ENCODE measurements at regions not wholly inside any gene's neighbourhood (a gene's known extent, or its start where the extent isn't known, plus 50 kb on each side); places are given as distances from the start of the nearest gene placed in this dataset.
"Not testable (repeated sequence)": the region's sequence is repeated elsewhere in the genome, so short reads cannot be mapped to it uniquely, and the experiment has no call there.

DNA sequence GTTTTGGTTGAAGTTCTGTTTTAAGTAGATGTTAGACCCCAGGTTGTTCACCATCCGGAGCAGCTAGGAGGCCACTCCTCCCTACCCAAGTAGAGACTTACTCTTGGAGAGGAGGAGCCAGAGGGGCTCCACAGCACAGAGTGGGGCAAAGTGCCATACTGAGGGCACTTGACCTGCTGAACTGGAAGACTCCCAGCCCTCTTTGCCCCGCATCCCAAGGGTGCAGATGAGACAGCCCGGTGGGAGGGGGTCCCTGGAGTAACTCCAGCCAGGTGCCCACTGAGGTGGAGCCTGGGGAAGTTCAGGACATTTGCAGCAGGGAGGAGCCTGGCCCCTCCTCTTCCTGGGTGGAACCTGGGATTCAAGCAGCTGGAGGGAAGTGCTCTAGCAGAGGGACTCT lies 102.1 kb upstream of the GPR6 start:
- no peaks in the 10 kb centered on the region for H3K27me3 ChIP-seq
- H3K27ac ChIP-seq, result no peak overlapping the region
- no peak for DNase-seq (ENCODE audit: low read depth in 1 of 2, low spot score in 1 of 2)
- H3K9me3 ChIP-seq (ENCODE audit: low read depth), result no peaks in the 10 kb centered on the region
- no peak overlapping the region for H3K4me3 ChIP-seq
- no peaks in the 10 kb centered on the region for H3K36me3 ChIP-seq
- TF ChIP-seq, protein P1, sequence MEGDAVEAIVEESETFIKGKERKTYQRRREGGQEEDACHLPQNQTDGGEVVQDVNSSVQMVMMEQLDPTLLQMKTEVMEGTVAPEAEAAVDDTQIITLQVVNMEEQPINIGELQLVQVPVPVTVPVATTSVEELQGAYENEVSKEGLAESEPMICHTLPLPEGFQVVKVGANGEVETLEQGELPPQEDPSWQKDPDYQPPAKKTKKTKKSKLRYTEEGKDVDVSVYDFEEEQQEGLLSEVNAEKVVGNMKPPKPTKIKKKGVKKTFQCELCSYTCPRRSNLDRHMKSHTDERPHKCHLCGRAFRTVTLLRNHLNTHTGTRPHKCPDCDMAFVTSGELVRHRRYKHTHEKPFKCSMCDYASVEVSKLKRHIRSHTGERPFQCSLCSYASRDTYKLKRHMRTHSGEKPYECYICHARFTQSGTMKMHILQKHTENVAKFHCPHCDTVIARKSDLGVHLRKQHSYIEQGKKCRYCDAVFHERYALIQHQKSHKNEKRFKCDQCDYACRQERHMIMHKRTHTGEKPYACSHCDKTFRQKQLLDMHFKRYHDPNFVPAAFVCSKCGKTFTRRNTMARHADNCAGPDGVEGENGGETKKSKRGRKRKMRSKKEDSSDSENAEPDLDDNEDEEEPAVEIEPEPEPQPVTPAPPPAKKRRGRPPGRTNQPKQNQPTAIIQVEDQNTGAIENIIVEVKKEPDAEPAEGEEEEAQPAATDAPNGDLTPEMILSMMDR (IDR thresholded peaks at IDR 0.05; ENCODE audit: low read depth, low read length), result no peak
- H3K4me1 ChIP-seq (ENCODE audit: low read depth), result no peaks in the 10 kb centered on the region

DNA sequence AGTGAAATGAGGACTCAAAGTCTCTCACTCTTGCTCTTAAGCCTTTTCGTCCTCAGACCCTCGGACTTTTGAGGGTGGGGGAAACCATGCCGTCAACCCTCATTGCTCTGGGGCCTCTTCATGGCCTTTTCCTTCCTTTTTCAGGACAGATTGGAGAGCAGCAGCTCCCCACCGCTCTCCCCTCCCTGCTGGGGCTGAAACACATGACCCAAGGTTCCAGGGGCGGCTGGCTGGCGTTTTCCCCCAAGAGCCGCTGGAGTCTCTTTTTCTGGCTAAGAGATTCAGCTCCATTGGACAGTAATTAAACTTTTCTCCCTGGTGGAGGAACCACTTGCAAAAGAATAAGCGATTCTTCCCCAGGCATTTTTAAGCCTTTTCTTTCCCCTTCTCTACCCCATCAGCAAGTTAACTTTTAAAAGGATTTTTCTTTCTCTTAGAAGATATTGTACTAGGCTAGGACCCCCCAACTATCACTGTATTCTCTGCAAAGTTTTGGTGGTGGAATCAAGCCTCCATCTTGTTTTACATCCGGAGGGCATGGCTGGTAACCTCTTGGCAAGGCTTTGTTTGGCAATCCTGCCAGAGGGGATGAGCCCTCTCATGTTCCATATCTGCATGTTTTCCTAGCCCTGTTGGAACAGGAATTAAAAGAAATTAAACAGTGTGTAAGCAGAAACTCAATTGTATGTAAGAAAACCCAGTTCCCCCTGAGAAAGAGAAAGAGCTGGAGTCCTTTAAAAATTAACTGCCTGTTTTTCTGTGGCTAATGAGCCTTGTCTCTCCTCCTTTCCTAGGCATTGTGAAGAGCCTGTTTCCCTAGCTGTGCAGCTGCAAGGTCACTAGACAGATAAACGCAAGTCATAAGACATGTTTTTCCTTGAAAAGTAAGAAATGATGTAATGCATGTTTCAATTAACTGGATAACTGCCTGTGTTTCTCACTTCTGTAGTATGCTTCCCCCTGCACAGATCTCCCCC lies 100.8 kb upstream of the GPR6 start:
- no peak for DNase-seq (ENCODE audit: low read depth in 1 of 2, low spot score in 1 of 2)
- H3K27me3 ChIP-seq, result no peaks in the 10 kb centered on the region
- H3K27ac ChIP-seq, result no peak overlapping the region
- H3K9me3 ChIP-seq (ENCODE audit: low read depth), result no peaks in the 10 kb centered on the region
- H3K4me1 ChIP-seq (ENCODE audit: low read depth), result no peaks in the 10 kb centered on the region
- H3K4me3 ChIP-seq, result no peak overlapping the region
- no peaks in the 10 kb centered on the region for H3K36me3 ChIP-seq
- TF ChIP-seq, protein P1 (IDR thresholded peaks at IDR 0.05; ENCODE audit: low read depth, low read length), result no peak

DNA sequence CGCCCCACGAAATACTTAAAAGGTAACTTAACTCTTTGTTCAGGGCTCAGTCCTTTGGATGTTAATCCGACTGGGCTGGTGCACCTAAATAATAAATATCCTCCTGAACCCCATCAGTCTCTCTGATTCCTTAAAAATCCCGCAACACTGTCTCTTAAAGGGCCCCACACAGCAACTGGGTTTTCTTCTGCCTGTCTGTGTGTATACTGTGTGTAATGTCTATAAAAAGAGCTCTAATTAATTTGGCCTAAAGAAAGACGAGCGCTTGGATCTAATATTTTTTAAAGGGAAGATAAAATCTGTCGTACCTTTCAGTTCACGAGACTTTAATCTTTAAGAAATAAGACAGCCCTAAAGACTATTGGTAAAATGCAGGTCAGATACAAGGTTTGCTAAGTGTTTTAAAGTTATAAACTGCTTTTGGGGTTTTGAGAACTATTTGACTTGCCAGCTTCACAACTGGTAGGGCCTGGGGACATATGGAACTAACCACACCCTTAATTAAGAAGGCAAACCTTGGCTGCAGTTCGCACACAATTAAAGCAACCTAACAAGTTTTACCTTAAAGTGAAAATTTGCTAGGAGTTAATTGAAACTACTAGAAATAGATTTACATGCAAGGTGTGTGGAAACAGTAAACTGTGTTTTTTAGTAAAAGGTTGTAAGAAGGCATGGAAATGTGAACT lies 100.0 kb upstream of the GPR6 start:
- H3K9me3 ChIP-seq (ENCODE audit: low read depth); DNase-seq (ENCODE audit: low read depth in 1 of 2, low spot score in 1 of 2): not testable (repeated sequence)

DNA sequence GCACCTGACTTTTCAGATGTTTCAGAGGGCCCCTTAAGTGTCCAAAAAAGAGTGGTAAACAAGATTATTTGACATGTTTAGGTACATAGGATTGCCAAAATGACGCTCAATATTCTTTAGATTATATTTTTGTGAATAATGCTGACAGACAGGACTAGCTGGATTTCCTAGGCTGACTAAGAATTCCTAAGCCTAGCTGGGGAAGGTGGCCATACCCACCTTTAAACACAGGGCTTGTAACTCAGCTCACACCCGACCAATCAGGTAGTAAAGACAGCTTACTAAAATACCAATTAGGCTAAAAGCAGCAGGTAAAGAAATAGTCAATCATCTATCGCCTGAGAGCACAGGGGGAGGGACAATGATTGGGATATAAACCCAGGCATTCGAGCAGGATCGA lies 99.0 kb upstream of the GPR6 start:
- not testable (repeated sequence) for H3K27me3 ChIP-seq; H3K36me3 ChIP-seq; H3K4me1 ChIP-seq (ENCODE audit: low read depth); H3K9me3 ChIP-seq (ENCODE audit: low read depth); DNase-seq (ENCODE audit: low read depth in 1 of 2, low spot score in 1 of 2); H3K4me3 ChIP-seq; H3K27ac ChIP-seq

More for the DNA sequence above, 100.0 kb upstream of the GPR6 start:
- not testable (repeated sequence) for H3K4me3 ChIP-seq; H3K27ac ChIP-seq; H3K36me3 ChIP-seq; H3K27me3 ChIP-seq; H3K4me1 ChIP-seq (ENCODE audit: low read depth)

DNA sequence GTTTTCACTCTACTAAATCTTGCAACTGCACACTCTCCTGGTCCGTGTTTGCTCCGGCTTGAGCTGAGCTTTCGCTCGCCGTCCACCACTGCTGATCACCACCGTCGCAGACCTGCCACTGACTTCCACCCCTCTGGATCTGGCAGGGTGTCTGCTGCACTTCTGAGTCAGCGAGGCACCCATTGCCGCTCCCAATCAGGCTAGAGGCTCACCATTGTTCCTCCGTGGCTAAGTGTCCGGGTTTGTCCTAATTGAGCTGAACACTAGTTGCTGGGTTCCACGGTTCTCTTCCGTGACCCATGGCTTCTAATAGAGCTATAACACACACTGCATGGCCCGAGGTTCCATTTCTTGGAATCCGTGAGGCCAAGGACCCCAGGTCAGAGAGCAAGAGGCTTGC lies 98.6 kb upstream of the GPR6 start:
- Histone ChIP-seq H3K27ac (no peak overlapping the region), H3K36me3 (no peaks in the 10 kb centered on the region)

DNA sequence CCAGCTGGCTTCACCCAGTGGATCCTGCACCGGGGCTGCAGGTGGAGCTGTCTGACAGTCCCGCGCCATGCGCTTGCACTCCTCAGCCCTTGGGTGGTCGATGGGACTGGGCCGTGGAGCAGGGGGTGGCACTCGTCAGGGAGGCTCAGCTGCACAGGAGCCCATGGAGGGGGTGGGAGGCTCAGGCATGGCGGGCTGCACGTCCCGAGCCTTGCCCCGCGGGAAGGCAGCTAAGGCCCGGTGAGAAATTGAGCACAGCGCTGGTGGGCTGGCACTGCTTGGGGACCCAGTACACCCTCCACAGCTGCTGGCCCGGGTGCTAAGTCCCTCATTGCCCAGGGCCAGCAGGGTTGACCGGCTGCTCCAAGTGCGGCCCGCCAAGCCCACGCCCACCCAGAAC lies 97.0 kb upstream of the GPR6 start:
- not testable (repeated sequence) for H3K27ac ChIP-seq; H3K4me3 ChIP-seq; H3K27me3 ChIP-seq; H3K9me3 ChIP-seq (ENCODE audit: low read depth); H3K4me1 ChIP-seq (ENCODE audit: low read depth); DNase-seq (ENCODE audit: low read depth in 1 of 2, low spot score in 1 of 2); H3K36me3 ChIP-seq

More for the DNA sequence above, 98.6 kb upstream of the GPR6 start:
- no peaks in the 10 kb centered on the region for H3K9me3 ChIP-seq (ENCODE audit: low read depth)
- no peaks in the 10 kb centered on the region for H3K27me3 ChIP-seq
- no peak for DNase-seq (ENCODE audit: low read depth in 1 of 2, low spot score in 1 of 2)
- no peak overlapping the region for H3K4me3 ChIP-seq
- TF ChIP-seq, protein P1 (IDR thresholded peaks at IDR 0.05; ENCODE audit: low read depth, low read length), result no peak
- no peaks in the 10 kb centered on the region for H3K4me1 ChIP-seq (ENCODE audit: low read depth)

DNA sequence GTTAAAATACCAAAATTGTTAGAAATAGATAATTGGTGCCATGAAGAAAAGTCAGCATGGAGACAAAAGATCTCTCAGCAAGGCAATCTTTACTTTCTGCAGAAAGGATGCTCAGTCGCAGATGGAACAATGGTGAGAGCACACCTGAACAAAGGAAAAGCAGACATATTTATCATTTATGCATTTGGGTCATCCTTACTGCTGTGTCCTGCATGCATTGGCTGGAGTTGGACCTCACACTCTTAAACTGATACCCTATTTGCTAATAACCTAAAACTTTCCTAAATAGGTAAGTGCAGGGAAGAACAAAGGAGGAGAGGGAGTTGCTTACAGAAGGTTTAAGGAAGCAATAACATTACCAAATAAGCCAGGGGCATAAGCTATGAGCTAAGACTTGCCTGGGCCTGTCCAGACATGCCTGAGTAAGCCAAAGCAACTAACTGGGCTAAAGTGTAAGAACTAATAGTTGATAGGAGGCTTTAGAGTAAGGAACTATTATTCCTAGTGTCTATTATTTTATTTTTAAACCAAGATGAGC lies 96.1 kb upstream of the GPR6 start:
- H3K9me3 ChIP-seq (ENCODE audit: low read depth); H3K4me1 ChIP-seq (ENCODE audit: low read depth); H3K4me3 ChIP-seq; H3K27ac ChIP-seq; H3K36me3 ChIP-seq; DNase-seq (ENCODE audit: low read depth in 1 of 2, low spot score in 1 of 2); H3K27me3 ChIP-seq: not testable (repeated sequence)
